HCT116 (cell line): ENCODE measurements at regions not wholly inside any gene's neighbourhood (a gene's known extent, or its start where the extent isn't known, plus 50 kb on each side); places are given as distances from the start of the nearest gene placed in this dataset.

Source experiments
- ATAC-seq: fragments of 200-7000 bp; cut with Tn5 transposase; 2 replicates; pipeline ENCODE4 v1.9.1; 2020; ENCODE audit warnings: mild to moderate bottlenecking, moderate library complexity
- BruUV-seq: library from RNA; stranded (reverse); fragments of 400-500 nt; replicated peaks from 2 replicates; lab custom pipeline; 2021; lab: Mats Ljungman, UMichigan
- CTCF ChIA-PET: fragments of 300-600 bp; sonication (Branson Sonifier 250); formaldehyde crosslinking; loops from one replicate; lab custom pipeline; 2021; ENCODE audit warnings: antibody characterized with exemption; lab: Charles Lee
- POLR2A ChIA-PET: fragments of 300-600, 350-600 bp; sonication (Branson Sonifier 250); formaldehyde crosslinking; loops from one replicate; lab custom pipeline; 2021; ENCODE audit warnings: antibody characterized with exemption; lab: Charles Lee
- RAD21 ChIA-PET, 2 experiments: fragments of 300-600 bp; sonication (Branson Sonifier 250); formaldehyde crosslinking; loops; one replicate each; lab custom pipeline; 2023; ENCODE audit warnings: low total read pairs in 2 of 2; ENCODE audit not compliant: uncharacterized antibody in 2 of 2, unreplicated experiment in 2 of 2, low non-redundant PET in 1 of 2; lab: Charles Lee
- DNase-seq: peaks from one replicate; pipeline ENCODE4 v3.0.0-alpha.2; 2010; ENCODE audit warnings: low read depth, low spot score
- H2AFZ ChIP-seq: fragments of 200-600 bp; shearing (Covaris generic), sonication (generic); 2 replicates; pipeline ENCODE4 v1.6.1; 2017; ENCODE audit warnings: low read depth, mixed run types, mixed read lengths, antibody characterized with exemption, low read length; ENCODE audit not compliant: poor library complexity, severe bottlenecking
- H3K27ac ChIP-seq: 2 replicates; pipeline ENCODE4 v1.5.1; 2012; ENCODE audit warnings: low read depth, low read length
- H3K27me3 ChIP-seq: fragments of 200-600 bp; sonication (generic); 2 replicates; pipeline ENCODE4 v1.6.1; 2016; ENCODE audit warnings: mixed run types, low read length, mixed read lengths; ENCODE audit not compliant: insufficient read depth
- H3K36me3 ChIP-seq, 2 experiments: fragments of 200-500 bp in 1 of 2; fragments of 200-600 bp in 1 of 2; sonication (Bioruptor generic) in 1 of 2; sonication (generic) in 1 of 2; 2 replicates each; pipeline versions ENCODE4 v1.5.1 to v1.6.1; 2014 to 2016; ENCODE audit warnings: low read length in 2 of 2, inconsistent platforms in 1 of 2, mixed read lengths in 1 of 2, mixed run types in 1 of 2; ENCODE audit not compliant: insufficient read depth in 2 of 2, control insufficient read depth in 1 of 2
- H3K4me1 ChIP-seq, 2 experiments: fragments of 200-600 bp in 1 of 2; sonication (generic) in 1 of 2; 2 replicates each; pipeline versions ENCODE4 v1.5.1 to v1.6.1; 2012 to 2017; ENCODE audit warnings: low read length in 2 of 2, inconsistent platforms in 1 of 2, mild to moderate bottlenecking in 1 of 2, mixed read lengths in 1 of 2, mixed run types in 1 of 2, moderate library complexity in 1 of 2; ENCODE audit not compliant: insufficient read depth in 2 of 2, control insufficient read depth in 1 of 2
- H3K4me2 ChIP-seq: fragments of 200-600 bp; sonication (generic); 2 replicates; pipeline ENCODE4 v1.6.1; 2017; ENCODE audit warnings: mixed run types, low read length, mixed read lengths
- H3K4me3 ChIP-seq, 2 experiments: fragments of 200-600 bp in 1 of 2; sonication (generic) in 1 of 2; replicated peaks in 1 of 2; 2 replicates each; pipeline ENCODE4 v1.5.1; 2011 to 2016; ENCODE audit warnings: low read length in 2 of 2, control low read depth in 1 of 2, low read depth in 1 of 2, mild to moderate bottlenecking in 1 of 2, mixed read lengths in 1 of 2, mixed run types in 1 of 2
- H3K79me2 ChIP-seq: fragments of 200-600 bp; sonication (generic); 2 replicates; pipeline ENCODE4 v1.6.1; 2017; ENCODE audit warnings: mild to moderate bottlenecking, mixed run types, low read length, moderate library complexity, mixed read lengths; ENCODE audit not compliant: insufficient read depth
- H3K9ac ChIP-seq: fragments of 200-600 bp; sonication (generic); 2 replicates; pipeline ENCODE4 v1.6.1; 2016; ENCODE audit warnings: low read length, mixed read lengths
- H3K9me2 ChIP-seq: fragments of 200-600 bp; sonication (generic), shearing (Covaris generic); 2 replicates; pipeline ENCODE4 v1.6.1; 2017; ENCODE audit warnings: mixed run types, mild to moderate bottlenecking, moderate library complexity; ENCODE audit not compliant: insufficient read depth
- H3K9me3 ChIP-seq, 2 experiments: fragments of 200-500 bp in 1 of 2; fragments of 200-600 bp in 1 of 2; sonication (Bioruptor generic) in 1 of 2; sonication (generic) in 1 of 2; 2 replicates each; pipeline ENCODE4 v1.6.1; 2014 to 2017; ENCODE audit warnings: low read length in 2 of 2, mixed read lengths in 2 of 2, inconsistent platforms in 1 of 2, low read depth in 1 of 2, mild to moderate bottlenecking in 1 of 2, mixed run types in 1 of 2, moderate library complexity in 1 of 2; ENCODE audit not compliant: control insufficient read depth in 1 of 2, insufficient read depth in 1 of 2
- H4K20me1 ChIP-seq: fragments of 200-600 bp; sonication (generic), shearing (Covaris generic); 2 replicates; pipeline ENCODE4 v1.6.1; 2017; ENCODE audit warnings: mixed run types, mild to moderate bottlenecking, moderate library complexity; ENCODE audit not compliant: insufficient read depth
- EZH2 ChIP-seq: fragments of 200-600 bp; sonication (generic); IDR thresholded peaks from 2 replicates; pipeline ENCODE4 v1.6.1; 2017; ENCODE audit warnings: antibody characterized with exemption, mixed run types
- FOSL1 ChIP-seq: IDR thresholded peaks from 2 replicates; pipeline ENCODE4 v1.6.1; 2012; ENCODE audit warnings: low read depth
- JUND ChIP-seq: IDR thresholded peaks from 2 replicates; pipeline ENCODE4 v1.6.1; 2012
- POLR2A ChIP-seq: IDR thresholded peaks from 2 replicates; pipeline ENCODE4 v1.7.0; 2011; ENCODE audit warnings: borderline replicate concordance; ENCODE audit not compliant: insufficient read depth, insufficient read length; ENCODE audit errors: extremely low read depth
- POLR2AphosphoS5 ChIP-seq: IDR thresholded peaks from 2 replicates; pipeline ENCODE4 v1.6.1; 2011; ENCODE audit warnings: mild to moderate bottlenecking, low read depth, low read length, moderate library complexity
- RAD21 ChIP-seq: IDR thresholded peaks from 2 replicates; pipeline ENCODE4 v1.6.1; 2012; ENCODE audit warnings: low read depth, mild to moderate bottlenecking
- SRF ChIP-seq: IDR thresholded peaks from 2 replicates; pipeline ENCODE4 v1.6.1; 2012; ENCODE audit warnings: low read depth
- ZNF274 ChIP-seq: fragments of 200-500 bp; sonication (Bioruptor generic); IDR thresholded peaks from 2 replicates; pipeline ENCODE4 v1.6.1; 2014; ENCODE audit warnings: mild to moderate bottlenecking, low read depth, low read length, inconsistent platforms
- intact Hi-C: fragments of 100-400 bp; cut with micrococcal nuclease; formaldehyde crosslinking; loops from 2 replicates; pipeline ENCODE4 v1.10.0; 2022
- TF ChIP-seq, protein P1 (sequence below): IDR thresholded peaks from 2 replicates; pipeline ENCODE4 v1.6.1; 2011; ENCODE audit warnings: mild to moderate bottlenecking, low read length, moderate library complexity; ENCODE audit not compliant: insufficient replicate concordance; ENCODE audit errors: extremely low read depth
- TF ChIP-seq, protein P2 (sequence below): IDR thresholded peaks from 2 replicates; pipeline ENCODE4 v1.6.1; 2012; ENCODE audit warnings: low read depth

DNA sequence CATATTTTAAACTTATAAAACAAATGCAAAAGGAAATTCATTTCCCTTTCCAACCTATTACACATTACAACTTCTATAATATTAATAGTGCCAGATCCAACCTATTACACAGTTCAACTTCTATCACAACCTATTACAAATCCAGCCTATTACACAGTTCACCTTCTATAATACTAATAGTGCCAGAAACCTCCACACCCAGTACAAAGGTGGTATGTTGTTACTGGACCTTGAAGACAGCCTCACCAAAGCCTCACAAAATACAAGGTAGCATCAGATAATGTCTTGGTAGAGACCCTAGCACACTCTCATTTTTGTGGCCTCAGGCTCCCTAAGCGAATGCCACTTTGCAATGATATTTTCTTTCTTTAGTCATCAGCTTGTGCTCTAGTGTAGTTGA is 68.7 kb upstream of the PELI2 start:
- BruUV-seq: no TSS peak
- Histone ChIP-seq H3K27me3 (peaks cover 26% of the 10 kb centered on the region), H3K9me2 (no peaks in the 10 kb centered on the region), H3K36me3 (no peaks in the 10 kb centered on the region), H3K27ac (no peak overlapping the region), H2AFZ (no peak overlapping the region), H3K79me2 (no peaks in the 10 kb centered on the region), H3K4me3 (no peak overlapping the region), H3K9ac (no peak overlapping the region), H3K9me3 (no peaks in the 10 kb centered on the region), H3K4me2 (no peak overlapping the region), H3K4me1 (no peaks in the 10 kb centered on the region), H4K20me1 (no peaks in the 10 kb centered on the region)
- no peak for ATAC-seq
- RAD21 ChIA-PET: no interaction called here
- DNase-seq: no peak
- POLR2A ChIA-PET: no interaction called here
- TF ChIP-seq RAD21 (no peak), ZNF274 (no peak), SRF (no peak), EZH2 (no peak), JUND (no peak), FOSL1 (no peak), POLR2A (no peak), POLR2AphosphoS5 (no peak)
- TF ChIP-seq, protein P1, sequence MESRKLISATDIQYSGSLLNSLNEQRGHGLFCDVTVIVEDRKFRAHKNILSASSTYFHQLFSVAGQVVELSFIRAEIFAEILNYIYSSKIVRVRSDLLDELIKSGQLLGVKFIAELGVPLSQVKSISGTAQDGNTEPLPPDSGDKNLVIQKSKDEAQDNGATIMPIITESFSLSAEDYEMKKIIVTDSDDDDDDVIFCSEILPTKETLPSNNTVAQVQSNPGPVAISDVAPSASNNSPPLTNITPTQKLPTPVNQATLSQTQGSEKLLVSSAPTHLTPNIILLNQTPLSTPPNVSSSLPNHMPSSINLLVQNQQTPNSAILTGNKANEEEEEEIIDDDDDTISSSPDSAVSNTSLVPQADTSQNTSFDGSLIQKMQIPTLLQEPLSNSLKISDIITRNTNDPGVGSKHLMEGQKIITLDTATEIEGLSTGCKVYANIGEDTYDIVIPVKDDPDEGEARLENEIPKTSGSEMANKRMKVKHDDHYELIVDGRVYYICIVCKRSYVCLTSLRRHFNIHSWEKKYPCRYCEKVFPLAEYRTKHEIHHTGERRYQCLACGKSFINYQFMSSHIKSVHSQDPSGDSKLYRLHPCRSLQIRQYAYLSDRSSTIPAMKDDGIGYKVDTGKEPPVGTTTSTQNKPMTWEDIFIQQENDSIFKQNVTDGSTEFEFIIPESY: no peak
- TF ChIP-seq, protein P2, sequence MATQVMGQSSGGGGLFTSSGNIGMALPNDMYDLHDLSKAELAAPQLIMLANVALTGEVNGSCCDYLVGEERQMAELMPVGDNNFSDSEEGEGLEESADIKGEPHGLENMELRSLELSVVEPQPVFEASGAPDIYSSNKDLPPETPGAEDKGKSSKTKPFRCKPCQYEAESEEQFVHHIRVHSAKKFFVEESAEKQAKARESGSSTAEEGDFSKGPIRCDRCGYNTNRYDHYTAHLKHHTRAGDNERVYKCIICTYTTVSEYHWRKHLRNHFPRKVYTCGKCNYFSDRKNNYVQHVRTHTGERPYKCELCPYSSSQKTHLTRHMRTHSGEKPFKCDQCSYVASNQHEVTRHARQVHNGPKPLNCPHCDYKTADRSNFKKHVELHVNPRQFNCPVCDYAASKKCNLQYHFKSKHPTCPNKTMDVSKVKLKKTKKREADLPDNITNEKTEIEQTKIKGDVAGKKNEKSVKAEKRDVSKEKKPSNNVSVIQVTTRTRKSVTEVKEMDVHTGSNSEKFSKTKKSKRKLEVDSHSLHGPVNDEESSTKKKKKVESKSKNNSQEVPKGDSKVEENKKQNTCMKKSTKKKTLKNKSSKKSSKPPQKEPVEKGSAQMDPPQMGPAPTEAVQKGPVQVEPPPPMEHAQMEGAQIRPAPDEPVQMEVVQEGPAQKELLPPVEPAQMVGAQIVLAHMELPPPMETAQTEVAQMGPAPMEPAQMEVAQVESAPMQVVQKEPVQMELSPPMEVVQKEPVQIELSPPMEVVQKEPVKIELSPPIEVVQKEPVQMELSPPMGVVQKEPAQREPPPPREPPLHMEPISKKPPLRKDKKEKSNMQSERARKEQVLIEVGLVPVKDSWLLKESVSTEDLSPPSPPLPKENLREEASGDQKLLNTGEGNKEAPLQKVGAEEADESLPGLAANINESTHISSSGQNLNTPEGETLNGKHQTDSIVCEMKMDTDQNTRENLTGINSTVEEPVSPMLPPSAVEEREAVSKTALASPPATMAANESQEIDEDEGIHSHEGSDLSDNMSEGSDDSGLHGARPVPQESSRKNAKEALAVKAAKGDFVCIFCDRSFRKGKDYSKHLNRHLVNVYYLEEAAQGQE: no peak
- CTCF ChIA-PET: no interaction called here
- intact Hi-C loops: no loop called here
